CD4-positive, alpha-beta T cell treated with Interleukin-21 for 1 hour (primary cell): ENCODE measurements at regions not wholly inside any gene's neighbourhood (a gene's known extent, or its start where the extent isn't known, plus 50 kb on each side); places are given as distances from the start of the nearest gene placed in this dataset.
A peak's percentile ranks its signal among the peaks of the same experiment; 100 is the strongest.

Source experiments
- DNase-seq: peaks from one replicate; pipeline ENCODE4 v3.0.0-alpha.2; 2020

- peak; percentile 41 for DNase-seq
Observed at GRCh38 chr18:11553098-11553940, 56.1 kb upstream of the SLC35G4 start.

- DNase-seq = no peak
Observed at GRCh38 chr18:11548916-11549551, 60.4 kb upstream of the SLC35G4 start.

GRCh38 chr18:11548396-11548795 is 61.0 kb upstream of the SLC35G4 start:
- DNase-seq = no peak

- DNase-seq = no peak
Observed at GRCh38 chr18:11544060-11544633, 65.2 kb upstream of the SLC35G4 start.

- no peak for DNase-seq
Observed at GRCh38 chr18:11541179-11541578, 68.2 kb upstream of the SLC35G4 start.

- no peak for DNase-seq
Observed at GRCh38 chr18:11533942-11534496, 75.4 kb upstream of the SLC35G4 start.

GRCh38 chr18:11533513-11533890 is 75.9 kb upstream of the SLC35G4 start:
- no peak for DNase-seq

- no peak for DNase-seq
Observed at GRCh38 chr18:11532758-11533512, 76.5 kb upstream of the SLC35G4 start.

GRCh38 chr18:11529081-11529480 is 80.3 kb upstream of the SLC35G4 start:
- no peak for DNase-seq

GRCh38 chr18:11526675-11527074 is 82.7 kb upstream of the SLC35G4 start:
- DNase-seq = no peak

- no peak for DNase-seq
Observed at GRCh38 chr18:11523804-11524203, 85.6 kb upstream of the SLC35G4 start.

- no peak for DNase-seq
Observed at GRCh38 chr18:11522992-11523391, 86.4 kb upstream of the SLC35G4 start.

- DNase-seq = no peak
Observed at GRCh38 chr18:11521853-11522252, 87.5 kb upstream of the SLC35G4 start.

- no peak for DNase-seq
Observed at GRCh38 chr18:11520536-11520935, 88.9 kb upstream of the SLC35G4 start.

- DNase-seq = no peak
Observed at GRCh38 chr18:11518788-11519685, 90.4 kb upstream of the SLC35G4 start.

GRCh38 chr18:11517704-11518103 is 91.7 kb upstream of the SLC35G4 start:
- DNase-seq = no peak

- DNase-seq = no peak
Observed at GRCh38 chr18:11516751-11517503, 92.5 kb upstream of the SLC35G4 start.

- DNase-seq = no peak
Observed at GRCh38 chr18:11514267-11514666, 95.1 kb upstream of the SLC35G4 start.

GRCh38 chr18:11512096-11513025 is 97.0 kb upstream of the SLC35G4 start:
- DNase-seq = no peak
